ENCODE measurements at regions not wholly inside any gene's neighbourhood (a gene's known extent, or its start where the extent isn't known, plus 50 kb on each side); places are given as distances from the start of the nearest gene placed in this dataset.

DNA sequence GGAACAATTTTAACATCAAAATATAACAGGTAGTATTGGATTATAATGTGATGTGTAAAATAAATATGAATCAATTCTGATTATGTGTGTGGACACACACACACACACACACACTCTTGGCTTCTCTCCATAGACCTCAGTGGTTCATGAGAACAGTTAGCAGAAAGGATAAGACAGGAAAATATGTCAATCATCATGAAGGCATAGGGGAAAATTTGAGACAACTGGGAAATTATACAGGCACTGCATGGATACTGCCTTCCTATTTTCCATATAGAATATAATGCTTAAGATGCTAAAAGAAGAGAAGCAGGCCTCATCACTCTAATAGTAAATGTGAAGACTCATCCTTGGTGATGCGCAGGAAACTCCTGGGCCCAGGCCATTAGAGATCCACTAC is 884.5 kb downstream of the SUCLG1 start:
- TF ChIP-seq GABPA (IDR thresholded peaks at IDR 0.05; ENCODE audit: low read depth) (no peak), SUPT20H (IDR thresholded peaks at IDR 0.05; ENCODE audit: borderline replicate concordance, control insufficient read depth, low read depth, low read length) (no peak), POLR2AphosphoS5 (IDR thresholded peaks at IDR 0.05; ENCODE audit: low read length) (no peak), IKZF2 (IDR thresholded peaks at IDR 0.05) (no peak), EZH2 (IDR thresholded peaks at IDR 0.05; ENCODE audit: borderline replicate concordance, control insufficient read depth, low read depth, low read length) (no peak), CBX3 (IDR thresholded peaks at IDR 0.05; ENCODE audit: borderline replicate concordance, low read depth) (no peak), IRF4 (IDR thresholded peaks at IDR 0.05; ENCODE audit: low read depth, low read length) (no peak), MTA3 (IDR thresholded peaks at IDR 0.05; ENCODE audit: borderline replicate concordance, low read length) (no peak)
- TF ChIP-seq, protein P1, sequence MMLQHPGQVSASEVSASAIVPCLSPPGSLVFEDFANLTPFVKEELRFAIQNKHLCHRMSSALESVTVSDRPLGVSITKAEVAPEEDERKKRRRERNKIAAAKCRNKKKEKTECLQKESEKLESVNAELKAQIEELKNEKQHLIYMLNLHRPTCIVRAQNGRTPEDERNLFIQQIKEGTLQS (IDR thresholded peaks at IDR 0.05; ENCODE audit: borderline replicate concordance, extremely low read depth, low read depth, low read length) = no peak
- TF ChIP-seq, protein P2, sequence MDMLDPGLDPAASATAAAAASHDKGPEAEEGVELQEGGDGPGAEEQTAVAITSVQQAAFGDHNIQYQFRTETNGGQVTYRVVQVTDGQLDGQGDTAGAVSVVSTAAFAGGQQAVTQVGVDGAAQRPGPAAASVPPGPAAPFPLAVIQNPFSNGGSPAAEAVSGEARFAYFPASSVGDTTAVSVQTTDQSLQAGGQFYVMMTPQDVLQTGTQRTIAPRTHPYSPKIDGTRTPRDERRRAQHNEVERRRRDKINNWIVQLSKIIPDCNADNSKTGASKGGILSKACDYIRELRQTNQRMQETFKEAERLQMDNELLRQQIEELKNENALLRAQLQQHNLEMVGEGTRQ (IDR thresholded peaks at IDR 0.05; ENCODE audit: borderline replicate concordance, low read depth, low read length) = no peak
- TF ChIP-seq, protein P3, sequence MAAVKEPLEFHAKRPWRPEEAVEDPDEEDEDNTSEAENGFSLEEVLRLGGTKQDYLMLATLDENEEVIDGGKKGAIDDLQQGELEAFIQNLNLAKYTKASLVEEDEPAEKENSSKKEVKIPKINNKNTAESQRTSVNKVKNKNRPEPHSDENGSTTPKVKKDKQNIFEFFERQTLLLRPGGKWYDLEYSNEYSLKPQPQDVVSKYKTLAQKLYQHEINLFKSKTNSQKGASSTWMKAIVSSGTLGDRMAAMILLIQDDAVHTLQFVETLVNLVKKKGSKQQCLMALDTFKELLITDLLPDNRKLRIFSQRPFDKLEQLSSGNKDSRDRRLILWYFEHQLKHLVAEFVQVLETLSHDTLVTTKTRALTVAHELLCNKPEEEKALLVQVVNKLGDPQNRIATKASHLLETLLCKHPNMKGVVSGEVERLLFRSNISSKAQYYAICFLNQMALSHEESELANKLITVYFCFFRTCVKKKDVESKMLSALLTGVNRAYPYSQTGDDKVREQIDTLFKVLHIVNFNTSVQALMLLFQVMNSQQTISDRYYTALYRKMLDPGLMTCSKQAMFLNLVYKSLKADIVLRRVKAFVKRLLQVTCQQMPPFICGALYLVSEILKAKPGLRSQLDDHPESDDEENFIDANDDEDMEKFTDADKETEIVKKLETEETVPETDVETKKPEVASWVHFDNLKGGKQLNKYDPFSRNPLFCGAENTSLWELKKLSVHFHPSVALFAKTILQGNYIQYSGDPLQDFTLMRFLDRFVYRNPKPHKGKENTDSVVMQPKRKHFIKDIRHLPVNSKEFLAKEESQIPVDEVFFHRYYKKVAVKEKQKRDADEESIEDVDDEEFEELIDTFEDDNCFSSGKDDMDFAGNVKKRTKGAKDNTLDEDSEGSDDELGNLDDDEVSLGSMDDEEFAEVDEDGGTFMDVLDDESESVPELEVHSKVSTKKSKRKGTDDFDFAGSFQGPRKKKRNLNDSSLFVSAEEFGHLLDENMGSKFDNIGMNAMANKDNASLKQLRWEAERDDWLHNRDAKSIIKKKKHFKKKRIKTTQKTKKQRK (IDR thresholded peaks at IDR 0.05; ENCODE audit: low read depth, low read length) = no peak
- TF ChIP-seq, protein P4, sequence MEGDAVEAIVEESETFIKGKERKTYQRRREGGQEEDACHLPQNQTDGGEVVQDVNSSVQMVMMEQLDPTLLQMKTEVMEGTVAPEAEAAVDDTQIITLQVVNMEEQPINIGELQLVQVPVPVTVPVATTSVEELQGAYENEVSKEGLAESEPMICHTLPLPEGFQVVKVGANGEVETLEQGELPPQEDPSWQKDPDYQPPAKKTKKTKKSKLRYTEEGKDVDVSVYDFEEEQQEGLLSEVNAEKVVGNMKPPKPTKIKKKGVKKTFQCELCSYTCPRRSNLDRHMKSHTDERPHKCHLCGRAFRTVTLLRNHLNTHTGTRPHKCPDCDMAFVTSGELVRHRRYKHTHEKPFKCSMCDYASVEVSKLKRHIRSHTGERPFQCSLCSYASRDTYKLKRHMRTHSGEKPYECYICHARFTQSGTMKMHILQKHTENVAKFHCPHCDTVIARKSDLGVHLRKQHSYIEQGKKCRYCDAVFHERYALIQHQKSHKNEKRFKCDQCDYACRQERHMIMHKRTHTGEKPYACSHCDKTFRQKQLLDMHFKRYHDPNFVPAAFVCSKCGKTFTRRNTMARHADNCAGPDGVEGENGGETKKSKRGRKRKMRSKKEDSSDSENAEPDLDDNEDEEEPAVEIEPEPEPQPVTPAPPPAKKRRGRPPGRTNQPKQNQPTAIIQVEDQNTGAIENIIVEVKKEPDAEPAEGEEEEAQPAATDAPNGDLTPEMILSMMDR (IDR thresholded peaks at IDR 0.05 in 2 of 3, conservative IDR thresholded peaks at IDR 0.05 in 1 of 3; ENCODE audit: control insufficient read depth in 2 of 3, extremely low read depth in 1 of 3, insufficient read depth in 1 of 3, low read depth in 3 of 3, low read length in 3 of 3) = no peak
- TF ChIP-seq, protein P5, sequence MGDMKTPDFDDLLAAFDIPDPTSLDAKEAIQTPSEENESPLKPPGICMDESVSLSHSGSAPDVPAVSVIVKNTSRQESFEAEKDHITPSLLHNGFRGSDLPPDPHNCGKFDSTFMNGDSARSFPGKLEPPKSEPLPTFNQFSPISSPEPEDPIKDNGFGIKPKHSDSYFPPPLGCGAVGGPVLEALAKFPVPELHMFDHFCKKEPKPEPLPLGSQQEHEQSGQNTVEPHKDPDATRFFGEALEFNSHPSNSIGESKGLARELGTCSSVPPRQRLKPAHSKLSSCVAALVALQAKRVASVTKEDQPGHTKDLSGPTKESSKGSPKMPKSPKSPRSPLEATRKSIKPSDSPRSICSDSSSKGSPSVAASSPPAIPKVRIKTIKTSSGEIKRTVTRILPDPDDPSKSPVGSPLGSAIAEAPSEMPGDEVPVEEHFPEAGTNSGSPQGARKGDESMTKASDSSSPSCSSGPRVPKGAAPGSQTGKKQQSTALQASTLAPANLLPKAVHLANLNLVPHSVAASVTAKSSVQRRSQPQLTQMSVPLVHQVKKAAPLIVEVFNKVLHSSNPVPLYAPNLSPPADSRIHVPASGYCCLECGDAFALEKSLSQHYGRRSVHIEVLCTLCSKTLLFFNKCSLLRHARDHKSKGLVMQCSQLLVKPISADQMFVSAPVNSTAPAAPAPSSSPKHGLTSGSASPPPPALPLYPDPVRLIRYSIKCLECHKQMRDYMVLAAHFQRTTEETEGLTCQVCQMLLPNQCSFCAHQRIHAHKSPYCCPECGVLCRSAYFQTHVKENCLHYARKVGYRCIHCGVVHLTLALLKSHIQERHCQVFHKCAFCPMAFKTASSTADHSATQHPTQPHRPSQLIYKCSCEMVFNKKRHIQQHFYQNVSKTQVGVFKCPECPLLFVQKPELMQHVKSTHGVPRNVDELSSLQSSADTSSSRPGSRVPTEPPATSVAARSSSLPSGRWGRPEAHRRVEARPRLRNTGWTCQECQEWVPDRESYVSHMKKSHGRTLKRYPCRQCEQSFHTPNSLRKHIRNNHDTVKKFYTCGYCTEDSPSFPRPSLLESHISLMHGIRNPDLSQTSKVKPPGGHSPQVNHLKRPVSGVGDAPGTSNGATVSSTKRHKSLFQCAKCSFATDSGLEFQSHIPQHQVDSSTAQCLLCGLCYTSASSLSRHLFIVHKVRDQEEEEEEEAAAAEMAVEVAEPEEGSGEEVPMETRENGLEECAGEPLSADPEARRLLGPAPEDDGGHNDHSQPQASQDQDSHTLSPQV (IDR thresholded peaks at IDR 0.05) = no peak
